ENCODE measurements at regions not wholly inside any gene's neighbourhood (a gene's known extent, or its start where the extent isn't known, plus 50 kb on each side); places are given as distances from the start of the nearest gene placed in this dataset.

- Histone ChIP-seq H3K4me1 (ENCODE audit: insufficient read depth, low read length) (0 out of 2 replicates have a peak, but pooled peaks cover 4% of the 10 kb centered on the region), H3K4me3 (ENCODE audit: low read length) (no peak overlapping the region), H3K36me3 (ENCODE audit: insufficient read depth, low read length) (no peaks in the 10 kb centered on the region), H3K27ac (ENCODE audit: low read depth, low read length) (no peak overlapping the region), H3K9ac (ENCODE audit: low read depth, low read length) (no peak overlapping the region), H3K9me3 (ENCODE audit: insufficient read depth, low read depth, low read length) (no peaks in the 10 kb centered on the region), H3K27me3 (ENCODE audit: insufficient read depth, low read length) (no peaks in the 10 kb centered on the region)
- WGBS: 84% methylated on average over 3 of the region's 3 CpGs
Measured at GRCh38 chr3:151553888-151554287, 93.0 kb upstream of the IGSF10 start.

DNA sequence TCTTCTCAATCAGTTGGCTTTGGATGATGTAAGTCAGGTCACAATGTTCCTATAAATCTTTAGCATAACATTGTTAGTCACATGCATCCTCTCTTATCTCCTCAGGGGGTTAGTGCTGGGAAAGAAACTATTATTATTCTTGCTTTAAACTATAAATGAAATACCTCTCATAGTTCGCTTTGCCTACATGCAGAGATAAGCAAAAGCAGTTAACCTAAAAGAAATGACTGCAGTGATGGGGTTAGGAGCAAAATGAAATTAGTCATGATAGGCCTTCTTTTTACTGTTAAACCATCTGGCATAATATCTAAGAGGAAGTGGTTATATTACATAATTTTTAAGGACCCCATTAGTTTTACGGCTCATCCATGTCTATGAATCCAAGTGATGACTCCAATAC lies 91.7 kb upstream of the IGSF10 start:
- Histone ChIP-seq H3K9me3 (ENCODE audit: insufficient read depth, low read depth, low read length) (no peaks in the 10 kb centered on the region), H3K36me3 (ENCODE audit: insufficient read depth, low read length) (no peaks in the 10 kb centered on the region), H3K27me3 (ENCODE audit: insufficient read depth, low read length) (no peaks in the 10 kb centered on the region), H3K4me3 (ENCODE audit: low read length) (no peak overlapping the region), H3K4me1 (ENCODE audit: insufficient read depth, low read length) (0 out of 2 replicates have a peak, but pooled peaks cover 4% of the 10 kb centered on the region), H3K9ac (ENCODE audit: low read depth, low read length) (no peak overlapping the region), H3K27ac (ENCODE audit: low read depth, low read length) (no peak overlapping the region)
- 93% methylated on average over 2 of the region's 2 CpGs for WGBS

DNA sequence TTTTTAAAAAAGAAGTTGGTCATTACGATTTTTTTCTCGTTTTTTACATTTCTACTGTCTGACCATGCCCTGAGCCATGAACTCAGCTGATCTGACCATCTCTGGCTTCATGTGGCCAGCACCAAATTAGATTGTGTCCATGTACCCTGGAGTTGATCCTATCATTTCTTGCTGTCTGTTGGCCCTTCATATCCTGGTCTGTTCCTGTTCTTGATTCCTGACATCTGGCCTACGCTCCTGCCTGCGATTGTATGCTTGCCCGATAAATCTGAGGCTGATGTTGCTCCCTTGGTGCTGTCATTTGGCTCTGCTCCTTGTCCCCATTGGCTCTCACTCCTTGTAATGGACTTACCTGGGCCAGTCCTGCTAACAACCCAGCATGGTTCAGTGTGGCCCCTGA lies 89.8 kb upstream of the IGSF10 start:
- Histone ChIP-seq H3K36me3 (ENCODE audit: insufficient read depth, low read length) (no peaks in the 10 kb centered on the region), H3K27ac (ENCODE audit: low read depth, low read length) (no peak overlapping the region), H3K9me3 (ENCODE audit: insufficient read depth, low read depth, low read length) (no peaks in the 10 kb centered on the region), H3K4me1 (ENCODE audit: insufficient read depth, low read length) (peaks cover 6% of the 10 kb centered on the region), H3K9ac (ENCODE audit: low read depth, low read length) (no peak overlapping the region), H3K4me3 (ENCODE audit: low read length) (no peak overlapping the region), H3K27me3 (ENCODE audit: insufficient read depth, low read length) (no peaks in the 10 kb centered on the region)
- WGBS: 95% methylated on average over 5 of the region's 5 CpGs

DNA sequence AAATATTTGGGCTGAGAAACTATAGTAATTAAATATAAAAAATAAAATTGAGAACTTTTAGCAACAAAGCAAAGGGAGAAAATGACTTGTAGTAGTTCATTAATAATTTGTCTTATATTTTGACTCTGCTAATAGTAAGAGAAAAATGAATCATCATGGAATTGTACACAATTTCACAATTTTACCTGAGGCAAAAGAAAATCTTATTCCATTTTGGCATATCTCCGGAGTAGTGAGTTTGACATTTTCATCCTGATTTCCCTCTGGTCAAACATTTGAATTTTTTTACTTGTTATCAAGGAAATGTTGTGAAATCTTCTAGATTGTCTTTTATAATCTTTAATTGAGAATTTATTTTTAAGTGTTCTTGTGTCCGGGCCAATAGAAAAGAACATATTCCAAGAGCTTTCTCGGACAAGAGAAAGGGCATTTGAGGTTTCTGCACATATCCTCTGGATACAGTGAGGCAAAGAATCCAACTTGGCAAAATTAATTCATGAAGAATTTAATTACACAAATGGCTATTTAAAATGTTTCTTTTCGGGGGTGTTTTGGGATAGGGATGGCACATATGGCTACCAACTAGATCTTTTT lies 89.3 kb upstream of the IGSF10 start:
- WGBS: 98% methylated on average over 4 of the region's 4 CpGs

DNA sequence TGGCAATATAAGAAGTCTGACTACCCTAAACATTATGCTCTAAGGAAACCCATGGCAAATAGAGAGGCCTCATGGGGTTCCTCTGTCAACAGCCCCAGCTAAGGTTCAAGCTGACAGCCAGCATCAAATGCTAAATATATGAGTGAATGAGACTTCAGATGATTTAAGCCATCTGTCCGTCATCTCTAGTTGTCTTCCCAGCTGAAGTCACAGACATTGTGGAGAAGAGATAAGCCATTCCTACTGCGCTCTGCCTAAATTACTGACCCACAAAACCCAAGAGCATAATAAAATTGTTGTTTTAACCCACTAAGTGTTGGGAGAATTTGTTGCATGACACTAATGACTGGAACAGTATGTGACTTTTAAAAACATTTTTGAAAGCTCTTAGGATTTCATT lies 87.3 kb upstream of the IGSF10 start:
- Histone ChIP-seq H3K9me3 (ENCODE audit: insufficient read depth, low read depth, low read length) (no peaks in the 10 kb centered on the region), H3K4me3 (ENCODE audit: low read length) (no peak overlapping the region), H3K9ac (ENCODE audit: low read depth, low read length) (no peak overlapping the region), H3K27ac (ENCODE audit: low read depth, low read length) (no peak overlapping the region), H3K4me1 (ENCODE audit: insufficient read depth, low read length) (peaks cover 14% of the 10 kb centered on the region), H3K36me3 (ENCODE audit: insufficient read depth, low read length) (no peaks in the 10 kb centered on the region), H3K27me3 (ENCODE audit: insufficient read depth, low read length) (no peaks in the 10 kb centered on the region)
- WGBS: 80% methylated on average over 2 of the region's 2 CpGs

More for the DNA sequence above, 89.3 kb upstream of the IGSF10 start:
- H3K9ac ChIP-seq (ENCODE audit: low read depth, low read length): no peak overlapping the region
- H3K27ac ChIP-seq (ENCODE audit: low read depth, low read length): no peak overlapping the region
- H3K4me3 ChIP-seq (ENCODE audit: low read length): no peak overlapping the region
- H3K9me3 ChIP-seq (ENCODE audit: insufficient read depth, low read depth, low read length): no peaks in the 10 kb centered on the region
- H3K36me3 ChIP-seq (ENCODE audit: insufficient read depth, low read length): no peaks in the 10 kb centered on the region
- peaks cover 11% of the 10 kb centered on the region for H3K4me1 ChIP-seq (ENCODE audit: insufficient read depth, low read length)
- no peaks in the 10 kb centered on the region for H3K27me3 ChIP-seq (ENCODE audit: insufficient read depth, low read length)

DNA sequence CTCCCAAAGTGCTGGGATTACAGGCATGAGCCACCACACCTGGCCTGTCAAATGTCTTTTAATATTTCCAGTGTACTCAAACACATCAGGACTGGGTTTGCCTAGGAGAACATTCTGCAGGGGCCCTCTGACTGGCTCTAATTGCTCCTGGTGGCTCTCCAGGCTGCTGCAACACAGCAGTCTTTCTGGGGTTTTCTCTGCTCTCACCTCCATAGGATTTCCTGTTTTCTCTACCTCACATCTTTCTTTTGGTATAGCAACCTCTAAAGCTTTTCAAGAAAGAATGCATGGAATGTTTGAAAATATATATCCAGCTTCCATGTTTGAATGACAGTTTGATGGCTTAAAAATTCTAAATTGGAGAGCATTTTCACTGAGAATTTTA lies 83.3 kb upstream of the IGSF10 start:
- Histone ChIP-seq H3K9me3 (ENCODE audit: insufficient read depth, low read depth, low read length) (no peaks in the 10 kb centered on the region), H3K36me3 (ENCODE audit: insufficient read depth, low read length) (no peaks in the 10 kb centered on the region), H3K27me3 (ENCODE audit: insufficient read depth, low read length) (no peaks in the 10 kb centered on the region), H3K27ac (ENCODE audit: low read depth, low read length) (no peak overlapping the region), H3K4me1 (ENCODE audit: insufficient read depth, low read length) (peaks cover 17% of the 10 kb centered on the region), H3K9ac (ENCODE audit: low read depth, low read length) (no peak overlapping the region), H3K4me3 (ENCODE audit: low read length) (no peak overlapping the region)

DNA sequence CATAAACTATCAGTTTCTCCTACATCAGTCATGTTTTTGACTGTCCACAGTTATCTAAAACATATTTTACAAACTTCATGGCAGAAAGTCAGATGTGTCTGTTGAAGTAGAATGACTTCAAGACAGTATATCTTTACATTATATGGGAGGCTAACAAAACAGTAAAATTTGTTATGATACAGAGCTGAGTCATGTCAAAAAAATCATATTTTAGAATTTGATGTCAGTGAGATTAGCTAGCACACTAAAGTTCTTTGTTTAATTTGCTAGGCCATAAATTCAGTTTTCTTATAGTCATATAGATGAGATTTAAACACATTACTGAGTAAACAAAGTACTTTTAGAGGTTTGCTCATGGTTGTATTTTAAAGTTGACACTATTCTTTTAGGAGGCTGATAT lies 80.3 kb upstream of the IGSF10 start:
- Histone ChIP-seq H3K4me1 (ENCODE audit: insufficient read depth, low read length) (peaks cover 32% of the 10 kb centered on the region), H3K36me3 (ENCODE audit: insufficient read depth, low read length) (no peaks in the 10 kb centered on the region), H3K9me3 (ENCODE audit: insufficient read depth, low read depth, low read length) (no peaks in the 10 kb centered on the region), H3K27me3 (ENCODE audit: insufficient read depth, low read length) (no peaks in the 10 kb centered on the region), H3K9ac (ENCODE audit: low read depth, low read length) (no peak overlapping the region), H3K27ac (ENCODE audit: low read depth, low read length) (no peak overlapping the region), H3K4me3 (ENCODE audit: low read length) (no peak overlapping the region)

- WGBS: 100% methylated on average over 1 of the region's 3 CpGs
- Histone ChIP-seq H3K27me3 (ENCODE audit: insufficient read depth, low read length) (no peaks in the 10 kb centered on the region), H3K4me3 (ENCODE audit: low read length) (no peak overlapping the region), H3K27ac (ENCODE audit: low read depth, low read length) (no peak overlapping the region), H3K4me1 (ENCODE audit: insufficient read depth, low read length) (peaks cover 22% of the 10 kb centered on the region), H3K36me3 (ENCODE audit: insufficient read depth, low read length) (no peaks in the 10 kb centered on the region), H3K9me3 (ENCODE audit: insufficient read depth, low read depth, low read length) (no peaks in the 10 kb centered on the region), H3K9ac (ENCODE audit: low read depth, low read length) (no peak overlapping the region)
Measured at GRCh38 chr3:151539599-151539998, 78.7 kb upstream of the IGSF10 start.

- Histone ChIP-seq H3K27ac (ENCODE audit: low read depth, low read length) (no peak overlapping the region), H3K9me3 (ENCODE audit: insufficient read depth, low read depth, low read length) (no peaks in the 10 kb centered on the region), H3K9ac (ENCODE audit: low read depth, low read length) (no peak overlapping the region; the same call in 1 of the 2 replicates), H3K27me3 (ENCODE audit: insufficient read depth, low read length) (no peaks in the 10 kb centered on the region), H3K4me1 (ENCODE audit: insufficient read depth, low read length) (peaks cover 22% of the 10 kb centered on the region), H3K4me3 (ENCODE audit: low read length) (no peak overlapping the region), H3K36me3 (ENCODE audit: insufficient read depth, low read length) (no peaks in the 10 kb centered on the region)
- 69% methylated on average over 13 of the region's 15 CpGs for WGBS
Measured at GRCh38 chr3:151538456-151539393, 77.9 kb upstream of the IGSF10 start.

DNA sequence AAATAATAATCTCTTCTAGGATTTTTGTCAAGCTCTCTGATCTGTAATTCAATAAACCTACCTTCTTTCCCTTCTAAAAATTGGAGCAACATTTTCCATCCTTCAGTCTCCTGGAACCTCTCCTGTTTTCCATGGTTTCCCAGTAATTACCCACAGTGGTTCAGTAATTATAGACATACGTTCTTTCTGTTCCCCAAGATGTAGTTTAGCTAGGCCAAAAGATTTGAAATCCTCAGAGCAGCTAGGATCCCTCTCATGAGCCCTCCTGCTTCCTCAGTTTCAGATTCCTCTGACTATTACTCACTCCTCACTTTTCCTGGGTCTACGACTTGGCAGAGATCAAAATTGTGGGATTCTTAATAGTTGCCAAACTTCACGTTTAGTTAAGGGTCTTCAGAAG lies 76.9 kb upstream of the IGSF10 start:
- Histone ChIP-seq H3K27me3 (ENCODE audit: insufficient read depth, low read length) (no peaks in the 10 kb centered on the region), H3K27ac (ENCODE audit: low read depth, low read length) (no peak overlapping the region), H3K4me1 (ENCODE audit: insufficient read depth, low read length) (peaks cover 22% of the 10 kb centered on the region), H3K9me3 (ENCODE audit: insufficient read depth, low read depth, low read length) (no peaks in the 10 kb centered on the region), H3K9ac (ENCODE audit: low read depth, low read length) (no peak overlapping the region), H3K36me3 (ENCODE audit: insufficient read depth, low read length) (no peaks in the 10 kb centered on the region), H3K4me3 (ENCODE audit: low read length) (no peak overlapping the region)
- WGBS: 84% methylated on average over 3 of the region's 3 CpGs

DNA sequence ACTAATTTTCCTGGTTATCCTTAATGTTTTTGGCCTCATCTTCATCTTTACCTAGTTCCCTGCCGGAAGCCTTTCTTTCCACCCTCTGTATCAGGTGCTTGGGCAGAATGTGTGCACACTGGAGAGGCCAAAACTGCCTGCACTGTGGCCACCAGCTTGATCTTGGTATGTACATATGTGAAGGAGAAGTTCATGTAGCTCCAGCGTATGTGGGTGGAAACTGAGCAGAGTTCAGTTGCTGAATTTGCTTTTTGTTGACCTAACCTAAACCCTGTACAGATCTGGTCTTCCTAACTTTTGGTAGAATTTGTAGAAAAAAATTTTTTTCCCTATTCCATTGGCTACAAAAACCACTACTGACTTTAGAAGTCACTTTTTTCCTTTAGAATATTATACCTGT lies 65.9 kb upstream of the IGSF10 start:
- WGBS: 94% methylated on average over 2 of the region's 2 CpGs
- no peak overlapping the region for H3K4me3 ChIP-seq (ENCODE audit: low read length)

More for the DNA sequence above, 65.9 kb upstream of the IGSF10 start:
- Histone ChIP-seq H3K36me3 (ENCODE audit: insufficient read depth, low read length) (no peaks in the 10 kb centered on the region), H3K9ac (ENCODE audit: low read depth, low read length) (no peak overlapping the region), H3K27me3 (ENCODE audit: insufficient read depth, low read length) (no peaks in the 10 kb centered on the region), H3K4me1 (ENCODE audit: insufficient read depth, low read length) (no peaks in the 10 kb centered on the region), H3K27ac (ENCODE audit: low read depth, low read length) (no peak overlapping the region), H3K9me3 (ENCODE audit: insufficient read depth, low read depth, low read length) (no peaks in the 10 kb centered on the region)
